ENCODE measurements at regions not wholly inside any gene's neighbourhood (a gene's known extent, or its start where the extent isn't known, plus 50 kb on each side); places are given as distances from the start of the nearest gene placed in this dataset.
A peak's percentile ranks its signal among the peaks of the same experiment; 100 is the strongest.

DNA sequence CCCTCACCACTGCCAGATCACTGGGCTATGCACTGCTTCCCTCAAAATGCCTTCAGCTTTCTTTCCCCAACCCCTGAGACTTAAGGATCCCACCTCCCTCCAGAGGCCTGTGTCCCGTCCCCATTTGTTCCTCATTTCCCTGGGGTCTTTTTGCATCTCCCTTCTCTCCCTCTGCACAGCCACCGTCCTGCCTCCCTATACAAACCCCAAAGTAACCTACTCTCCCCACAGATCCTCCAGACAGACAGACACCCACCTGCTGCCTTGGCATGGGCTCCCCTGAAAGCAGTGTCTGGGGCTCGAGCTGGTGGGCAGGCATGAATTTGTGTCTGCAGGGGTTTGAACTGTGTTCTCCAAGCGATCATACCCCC is 69.4 kb upstream of the TNRC6C start:
- Histone ChIP-seq H3K27ac (ENCODE audit: insufficient read depth in 1 of 2, low read depth in 1 of 2, low read length in 2 of 2, poor library complexity in 1 of 2, severe bottlenecking in 2 of 2) (no peak overlapping the region), H3K4me3 (ENCODE audit: control insufficient read depth in 1 of 7, extremely low read depth in 1 of 7, insufficient read depth in 4 of 7, low read depth in 2 of 7, low read length in 6 of 7) (no peak overlapping the region), H3K4me1 (ENCODE audit: control extremely low read depth in 1 of 4, control insufficient read depth in 4 of 4, insufficient read depth in 4 of 4, low read length in 3 of 4) (peaks cover 3 to 16% (median 13%) of the 10 kb centered on the region in 4 experiments), H3K36me3 (ENCODE audit: control insufficient read depth in 4 of 4, insufficient read depth in 4 of 4, low read length in 3 of 4) (no peaks in the 10 kb centered on the region), H3K9me3 (ENCODE audit: control extremely low read depth in 1 of 5, control insufficient read depth in 4 of 5, insufficient read depth in 2 of 5, low read depth in 1 of 5, low read length in 4 of 5) (no peaks in the 10 kb centered on the region), H3K27me3 (replicated peaks in 2 of 5; ENCODE audit: control insufficient read depth in 4 of 5, insufficient read depth in 5 of 5, low read length in 4 of 5) (peaks cover 0 to 24% (median 15%) of the 10 kb centered on the region in 5 experiments)
- 100% methylated on average over 3 of the region's 4 CpGs for WGBS (ENCODE audit: insufficient coverage)
- ChIA-PET CTCF (interaction anchor here (1.5 kb wide), 1 partner anchor 125 kb away, joined by 3 read pairs; no protein-coding TSS in a partner anchor), POLR2A (no interaction called here)
- DNase-seq, result no peak

DNA sequence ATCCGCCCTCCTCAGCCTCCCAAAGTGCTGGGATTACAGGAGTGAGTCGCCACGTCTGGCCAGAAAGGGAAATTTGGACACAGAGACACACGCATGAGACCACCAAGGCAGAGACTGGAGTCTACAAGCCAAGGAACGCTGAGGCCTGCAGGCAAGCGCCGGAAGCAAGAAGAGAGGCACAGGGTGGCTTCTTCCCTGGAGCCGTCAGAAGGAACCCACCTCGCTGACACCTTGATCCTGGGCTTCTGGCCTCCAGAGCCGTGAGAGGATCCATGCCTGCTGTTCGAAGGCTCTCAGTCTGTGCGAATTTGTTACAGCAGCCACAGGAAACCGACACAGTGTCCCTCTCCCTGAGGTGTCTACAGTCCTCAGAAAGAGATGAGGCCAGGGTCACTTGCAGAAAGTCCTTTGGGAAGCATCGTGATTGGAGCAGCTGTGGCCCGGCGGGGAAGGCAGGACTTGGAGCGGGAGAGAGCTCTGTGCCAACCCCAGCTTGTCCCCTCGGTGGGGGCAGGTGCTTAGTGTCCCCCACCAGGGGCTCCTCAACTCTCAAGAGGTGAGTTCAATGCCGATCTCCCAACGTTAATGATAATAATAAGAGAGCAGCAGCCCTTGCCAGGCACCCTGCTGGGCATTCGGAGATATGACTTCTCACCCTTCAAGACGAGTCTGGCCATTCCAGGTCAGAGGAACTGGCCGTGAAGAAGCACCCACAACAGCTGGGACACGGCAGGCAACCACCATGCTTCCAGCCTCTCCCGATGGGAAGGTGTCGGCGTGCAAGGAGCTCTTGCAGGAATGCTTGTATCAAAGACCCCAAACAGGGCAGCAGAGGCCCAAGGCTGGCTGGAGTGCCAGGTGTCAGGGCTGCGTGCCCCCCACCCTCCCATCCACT is 68.4 kb upstream of the TNRC6C start:
- ChIA-PET CTCF (interaction anchor here (1.5 kb wide), 1 partner anchor 124 kb away, joined by 3 read pairs; no protein-coding TSS in a partner anchor), POLR2A (no interaction called here)
- Histone ChIP-seq H3K27ac (ENCODE audit: insufficient read depth in 1 of 2, low read depth in 1 of 2, low read length in 2 of 2, poor library complexity in 1 of 2, severe bottlenecking in 2 of 2) (no peak overlapping the region), H3K4me1 (ENCODE audit: control extremely low read depth in 1 of 4, control insufficient read depth in 4 of 4, insufficient read depth in 4 of 4, low read length in 3 of 4) (peaks cover 3 to 16% (median 13%) of the 10 kb centered on the region in 4 experiments), H3K9me3 (ENCODE audit: control extremely low read depth in 1 of 5, control insufficient read depth in 4 of 5, insufficient read depth in 2 of 5, low read depth in 1 of 5, low read length in 4 of 5) (no peaks in the 10 kb centered on the region), H3K36me3 (ENCODE audit: control insufficient read depth in 4 of 4, insufficient read depth in 4 of 4, low read length in 3 of 4) (no peaks in the 10 kb centered on the region), H3K4me3 (ENCODE audit: control insufficient read depth in 1 of 7, extremely low read depth in 1 of 7, insufficient read depth in 4 of 7, low read depth in 2 of 7, low read length in 6 of 7) (no peak overlapping the region), H3K27me3 (replicated peaks in 2 of 5; ENCODE audit: control insufficient read depth in 4 of 5, insufficient read depth in 5 of 5, low read length in 4 of 5) (peaks cover 0 to 21% (median 15%) of the 10 kb centered on the region in 5 experiments)
- no peak for DNase-seq
- 95% methylated on average over 23 of the region's 28 CpGs for WGBS (ENCODE audit: insufficient coverage)

DNA sequence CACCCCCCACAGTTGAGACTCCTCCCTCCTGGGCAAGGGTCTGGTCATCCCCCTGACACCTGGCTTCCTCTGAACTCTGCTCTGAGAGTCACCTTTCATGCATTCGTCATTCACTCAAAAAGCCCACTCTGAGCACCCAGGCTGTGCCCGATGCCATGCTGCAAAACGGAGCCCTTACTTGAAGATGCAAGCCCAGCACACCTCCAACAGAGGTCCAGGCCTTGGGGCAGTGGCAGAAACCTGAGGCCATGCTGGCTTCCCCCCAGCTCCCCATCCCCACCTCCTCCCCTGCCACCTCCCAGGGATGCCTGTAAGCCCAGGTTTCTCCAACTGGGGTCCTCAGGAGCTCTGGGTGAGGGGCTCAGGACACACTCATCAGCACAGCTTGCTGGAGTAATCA is 67.7 kb upstream of the TNRC6C start:
- ChIA-PET CTCF (no interaction called here), POLR2A (no interaction called here)
- no peak for DNase-seq
- Histone ChIP-seq H3K36me3 (ENCODE audit: control insufficient read depth in 4 of 4, insufficient read depth in 4 of 4, low read length in 3 of 4) (no peaks in the 10 kb centered on the region), H3K4me1 (ENCODE audit: control extremely low read depth in 1 of 4, control insufficient read depth in 4 of 4, insufficient read depth in 4 of 4, low read length in 3 of 4) (peaks cover 3 to 16% (median 13%) of the 10 kb centered on the region in 4 experiments), H3K4me3 (ENCODE audit: control insufficient read depth in 1 of 7, extremely low read depth in 1 of 7, insufficient read depth in 4 of 7, low read depth in 2 of 7, low read length in 6 of 7) (no peak overlapping the region), H3K27ac (ENCODE audit: insufficient read depth in 1 of 2, low read depth in 1 of 2, low read length in 2 of 2, poor library complexity in 1 of 2, severe bottlenecking in 2 of 2) (no peak overlapping the region), H3K27me3 (replicated peaks in 2 of 5; ENCODE audit: control insufficient read depth in 4 of 5, insufficient read depth in 5 of 5, low read length in 4 of 5) (peaks cover 0 to 21% (median 15%) of the 10 kb centered on the region in 5 experiments), H3K9me3 (ENCODE audit: control extremely low read depth in 1 of 5, control insufficient read depth in 4 of 5, insufficient read depth in 2 of 5, low read depth in 1 of 5, low read length in 4 of 5) (no peaks in the 10 kb centered on the region)
- WGBS (ENCODE audit: insufficient coverage), result 100% methylated on average over 2 of the region's 3 CpGs

DNA sequence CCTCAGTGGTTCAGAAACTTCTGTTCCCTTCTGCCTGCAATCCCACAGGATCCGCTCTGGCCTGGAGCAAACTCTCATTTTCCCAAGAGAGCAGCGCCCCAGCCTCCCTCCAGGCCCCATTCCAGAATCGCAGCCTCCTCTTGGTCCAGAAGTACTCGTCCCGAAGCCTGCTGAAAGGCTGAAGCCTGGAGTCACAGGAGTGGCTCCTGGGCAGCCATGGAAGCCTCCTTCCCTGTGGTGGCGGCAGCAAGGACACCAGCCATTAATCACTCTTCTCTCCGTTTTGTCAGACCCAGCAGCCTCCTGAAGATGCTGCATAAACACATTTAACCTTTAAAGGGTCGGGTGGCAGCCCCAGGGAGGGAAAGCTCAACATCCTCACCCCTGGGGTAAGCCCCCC is 66.9 kb upstream of the TNRC6C start:
- DNase-seq, result no peak
- CTCF ChIA-PET, result interaction anchor here (1.4 to 2.0 kb wide), 2 partner anchors 16 to 24 kb away, joined by 4 to 6 read pairs; no protein-coding TSS in a partner anchor
- Histone ChIP-seq H3K9me3 (ENCODE audit: control extremely low read depth in 1 of 5, control insufficient read depth in 4 of 5, insufficient read depth in 2 of 5, low read depth in 1 of 5, low read length in 4 of 5) (no peaks in the 10 kb centered on the region), H3K27ac (ENCODE audit: insufficient read depth in 1 of 2, low read depth in 1 of 2, low read length in 2 of 2, poor library complexity in 1 of 2, severe bottlenecking in 2 of 2) (no peak overlapping the region), H3K36me3 (ENCODE audit: control insufficient read depth in 4 of 4, insufficient read depth in 4 of 4, low read length in 3 of 4) (no peaks in the 10 kb centered on the region), H3K27me3 (replicated peaks in 2 of 5; ENCODE audit: control insufficient read depth in 4 of 5, insufficient read depth in 5 of 5, low read length in 4 of 5) (peaks cover 0 to 17% (median 8%) of the 10 kb centered on the region in 5 experiments), H3K4me3 (ENCODE audit: control insufficient read depth in 1 of 7, extremely low read depth in 1 of 7, insufficient read depth in 4 of 7, low read depth in 2 of 7, low read length in 6 of 7) (no peak overlapping the region), H3K4me1 (ENCODE audit: control extremely low read depth in 1 of 4, control insufficient read depth in 4 of 4, insufficient read depth in 4 of 4, low read length in 3 of 4) (peaks cover 3 to 14% (median 13%) of the 10 kb centered on the region in 4 experiments)
- POLR2A ChIA-PET, result no interaction called here
- WGBS (ENCODE audit: insufficient coverage), result 100% methylated on average over 6 of the region's 8 CpGs

DNA sequence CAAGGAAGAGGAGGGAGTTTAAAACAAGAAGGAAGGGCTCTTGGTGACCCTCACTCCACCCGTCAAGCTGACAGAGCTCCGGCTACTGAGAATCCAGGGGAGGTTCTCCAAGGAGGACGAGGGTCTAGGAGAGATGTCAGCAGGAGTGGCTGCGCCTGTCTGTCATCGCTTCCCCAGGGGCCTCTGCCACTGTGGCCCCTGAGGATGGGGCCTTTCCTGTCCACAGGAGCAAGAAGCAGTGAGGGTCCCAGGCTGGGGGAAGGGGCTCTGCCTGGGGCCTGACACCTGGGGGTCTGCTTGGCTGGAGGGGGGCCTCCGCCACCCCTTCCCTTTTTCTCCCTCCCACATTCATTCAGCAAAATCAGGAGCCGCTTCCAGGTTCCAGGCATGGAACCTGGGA is 66.5 kb upstream of the TNRC6C start:
- Histone ChIP-seq H3K36me3 (ENCODE audit: control insufficient read depth in 4 of 4, insufficient read depth in 4 of 4, low read length in 3 of 4) (no peaks in the 10 kb centered on the region), H3K9me3 (ENCODE audit: control extremely low read depth in 1 of 5, control insufficient read depth in 4 of 5, insufficient read depth in 2 of 5, low read depth in 1 of 5, low read length in 4 of 5) (no peaks in the 10 kb centered on the region), H3K4me1 (ENCODE audit: control extremely low read depth in 1 of 4, control insufficient read depth in 4 of 4, insufficient read depth in 4 of 4, low read length in 3 of 4) (peaks cover 3 to 14% (median 12%) of the 10 kb centered on the region in 4 experiments), H3K27me3 (replicated peaks in 2 of 5; ENCODE audit: control insufficient read depth in 4 of 5, insufficient read depth in 5 of 5, low read length in 4 of 5) (peaks cover 0 to 13% (median 4%) of the 10 kb centered on the region in 5 experiments), H3K27ac (ENCODE audit: insufficient read depth in 1 of 2, low read depth in 1 of 2, low read length in 2 of 2, poor library complexity in 1 of 2, severe bottlenecking in 2 of 2) (no peak overlapping the region), H3K4me3 (ENCODE audit: control insufficient read depth in 1 of 7, extremely low read depth in 1 of 7, insufficient read depth in 4 of 7, low read depth in 2 of 7, low read length in 6 of 7) (no peak overlapping the region)
- DNase-seq, result no peak
- 100% methylated on average over 3 of the region's 7 CpGs for WGBS (ENCODE audit: insufficient coverage)
- ChIA-PET POLR2A (no interaction called here), CTCF (interaction anchor here (1.0 to 2.0 kb wide), 4 partner anchors 16 to 122 kb away, joined by 3 to 6 read pairs (median 4); no protein-coding TSS in a partner anchor)

DNA sequence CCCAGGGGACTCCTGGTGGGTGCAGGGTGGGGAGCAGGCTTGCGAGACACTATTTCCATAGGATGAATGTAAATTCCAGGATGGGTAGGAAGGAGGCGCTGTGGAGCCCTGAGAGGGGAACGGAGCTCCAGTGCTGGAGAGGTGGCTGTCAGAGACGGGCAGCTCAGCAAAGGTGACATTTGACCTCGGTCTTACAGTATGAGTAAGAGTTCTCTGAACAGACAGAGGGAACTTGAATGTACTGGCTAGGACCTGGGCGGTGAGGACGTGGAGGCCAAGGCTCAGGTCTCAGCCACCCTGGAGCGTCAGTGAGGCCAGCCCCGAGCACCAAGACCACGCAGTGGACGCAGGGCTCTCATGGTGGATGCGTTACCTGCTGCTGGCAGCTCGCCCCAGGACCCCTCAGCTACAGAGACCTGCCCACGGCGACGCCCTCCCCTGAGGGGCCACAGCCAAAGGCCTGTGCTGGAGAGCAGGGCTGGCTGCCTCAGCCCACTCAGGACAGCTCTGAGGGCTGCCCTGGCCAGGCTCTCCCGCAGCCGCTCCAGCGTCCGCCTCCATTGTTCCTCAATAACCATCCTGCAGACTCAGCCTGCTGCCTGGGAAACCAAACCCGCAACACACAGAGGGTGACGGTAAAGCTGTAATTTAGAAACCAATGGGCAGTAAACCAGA is 65.9 kb upstream of the TNRC6C start:
- ChIA-PET POLR2A (no interaction called here), CTCF (interaction anchor here (0.6 to 2.0 kb wide), 6 partner anchors 15 to 121 kb away, joined by 3 to 6 read pairs (median 4); no protein-coding TSS in a partner anchor)
- H3K27me3 ChIP-seq (replicated peaks in 2 of 5; ENCODE audit: control insufficient read depth in 4 of 5, insufficient read depth in 5 of 5, low read length in 4 of 5), result peaks cover 0 to 7% (median 0%) of the 10 kb centered on the region in 5 experiments
- no peak overlapping the region for H3K27ac ChIP-seq (ENCODE audit: insufficient read depth in 1 of 2, low read depth in 1 of 2, low read length in 2 of 2, poor library complexity in 1 of 2, severe bottlenecking in 2 of 2)
- 87% methylated on average over 19 of the region's 22 CpGs for WGBS (ENCODE audit: insufficient coverage)
- DNase-seq, result peak in 1 of 3 donors; percentile 33
- no peak overlapping the region for H3K4me3 ChIP-seq (ENCODE audit: control insufficient read depth in 1 of 7, extremely low read depth in 1 of 7, insufficient read depth in 4 of 7, low read depth in 2 of 7, low read length in 6 of 7)
- no peaks in the 10 kb centered on the region for H3K9me3 ChIP-seq (ENCODE audit: control extremely low read depth in 1 of 5, control insufficient read depth in 4 of 5, insufficient read depth in 2 of 5, low read depth in 1 of 5, low read length in 4 of 5)
- no peaks in the 10 kb centered on the region for H3K36me3 ChIP-seq (ENCODE audit: control insufficient read depth in 4 of 4, insufficient read depth in 4 of 4, low read length in 3 of 4)
- H3K4me1 ChIP-seq (ENCODE audit: control extremely low read depth in 1 of 4, control insufficient read depth in 4 of 4, insufficient read depth in 4 of 4, low read length in 3 of 4), result peaks cover 2 to 8% (median 7%) of the 10 kb centered on the region in 4 experiments
